HEK293 (cell line): ENCODE measurements at regions not wholly inside any gene's neighbourhood (a gene's known extent, or its start where the extent isn't known, plus 50 kb on each side); places are given as distances from the start of the nearest gene placed in this dataset.

Experiments
- CTCF ChIA-PET: fragments of 350-600 bp; formaldehyde crosslinking; extraction: SDS; loops from one replicate; lab custom pipeline; 2021; ENCODE audit warnings: antibody characterized with exemption; lab: Yijun Ruan, JAX
- POLR2A ChIA-PET: fragments of 300-600 bp; formaldehyde crosslinking; extraction: SDS; loops from one replicate; lab custom pipeline; 2020; ENCODE audit warnings: antibody characterized with exemption, inconsistent platforms; lab: Yijun Ruan, JAX
- H3K27ac ChIP-seq: fragments of 200-500 bp; sonication (Bioruptor generic); 2 replicates; pipeline ENCODE4 v1.5.1; 2014; ENCODE audit warnings: low read depth, low read length, control low read depth, inconsistent platforms; ENCODE audit errors: extremely low read depth
- H3K36me3 ChIP-seq, 2 experiments: fragments of 200-500 bp in 1 of 2; sonication (Bioruptor generic) in 1 of 2; 1 replicate in 1 of 2; 2 replicates in 1 of 2; pipeline ENCODE4 v1.5.1; 2014 to 2017; ENCODE audit warnings: inconsistent platforms in 2 of 2, low read length in 2 of 2; ENCODE audit not compliant: control insufficient read depth in 2 of 2, insufficient read depth in 1 of 2
- H3K4me1 ChIP-seq: fragments of 200-500 bp; sonication (Bioruptor generic); 2 replicates; pipeline ENCODE4 v1.5.1; 2014; ENCODE audit warnings: mild to moderate bottlenecking, low read length, inconsistent platforms; ENCODE audit not compliant: control insufficient read depth, insufficient read depth
- H3K4me3 ChIP-seq: 2 replicates; pipeline ENCODE4 v1.5.1; 2011; ENCODE audit warnings: low read depth, mild to moderate bottlenecking, control low read depth, low read length, moderate library complexity
- H3K9me3 ChIP-seq: fragments of 200-500 bp; sonication (Bioruptor generic); 2 replicates; pipeline ENCODE4 v1.5.1; 2014; ENCODE audit warnings: low read depth, low read length, inconsistent platforms; ENCODE audit not compliant: control insufficient read depth, insufficient read depth
- ATF2 ChIP-seq: fragments of 450-650 bp; formaldehyde crosslinking; IDR thresholded peaks from 2 replicates; pipeline ENCODE4 v1.5.1; 2016; ENCODE audit warnings: missing biosample characterization, missing genetic modification characterization, low read depth
- GFI1B ChIP-seq: fragments of 450-650 bp; formaldehyde crosslinking; IDR thresholded peaks from 2 replicates; pipeline ENCODE4 v1.5.1; 2016; ENCODE audit warnings: missing biosample characterization, missing genetic modification characterization
- KLF16 ChIP-seq: fragments of 450-650 bp; formaldehyde crosslinking; IDR thresholded peaks from 2 replicates; pipeline ENCODE4 v1.5.1; 2017; ENCODE audit warnings: missing biosample characterization, missing genetic modification characterization
- KLF7 ChIP-seq: fragments of 450-650 bp; formaldehyde crosslinking; IDR thresholded peaks from 2 replicates; pipeline ENCODE4 v1.5.1; 2016; ENCODE audit warnings: missing biosample characterization, missing genetic modification characterization, borderline replicate concordance
- KLF9 ChIP-seq: fragments of 450-650 bp; formaldehyde crosslinking; IDR thresholded peaks from 2 replicates; pipeline ENCODE4 v1.5.1; 2016; ENCODE audit warnings: missing biosample characterization, missing genetic modification characterization, low read depth
- ZBTB17 ChIP-seq: fragments of 450-650 bp; formaldehyde crosslinking; IDR thresholded peaks from 2 replicates; pipeline ENCODE4 v1.5.1; 2016; ENCODE audit warnings: missing biosample characterization, missing genetic modification characterization
- ZBTB48 ChIP-seq: fragments of 450-650 bp; formaldehyde crosslinking; IDR thresholded peaks from 2 replicates; pipeline ENCODE4 v1.5.1; 2016; ENCODE audit warnings: missing biosample characterization, missing genetic modification characterization
- ZBTB7A ChIP-seq: fragments of 450-650 bp; formaldehyde crosslinking; IDR thresholded peaks from 2 replicates; pipeline ENCODE4 v1.5.1; 2016; ENCODE audit warnings: low read depth, missing biosample characterization, missing genetic modification characterization
- ZBTB8A ChIP-seq: fragments of 450-650 bp; formaldehyde crosslinking; IDR thresholded peaks from 2 replicates; pipeline ENCODE4 v1.5.1; 2016; ENCODE audit warnings: missing biosample characterization, missing genetic modification characterization
- ZEB2 ChIP-seq: fragments of 450-650 bp; formaldehyde crosslinking; IDR thresholded peaks from 2 replicates; pipeline ENCODE4 v1.5.1; 2016; ENCODE audit warnings: missing biosample characterization, missing genetic modification characterization
- ZNF114 ChIP-seq: fragments of 450-650 bp; formaldehyde crosslinking; IDR thresholded peaks from 2 replicates; pipeline ENCODE4 v1.5.0; 2017; ENCODE audit warnings: missing biosample characterization, missing genetic modification characterization
- ZNF146 ChIP-seq: fragments of 450-650 bp; formaldehyde crosslinking; IDR thresholded peaks from 2 replicates; pipeline ENCODE4 v1.5.1; 2016; ENCODE audit warnings: missing biosample characterization, missing genetic modification characterization
- ZNF16 ChIP-seq: fragments of 450-650 bp; formaldehyde crosslinking; IDR thresholded peaks from 2 replicates; pipeline ENCODE4 v1.5.1; 2016; ENCODE audit warnings: low read depth, missing biosample characterization, missing genetic modification characterization
- ZNF184 ChIP-seq: fragments of 450-650 bp; IDR thresholded peaks from 2 replicates; pipeline ENCODE4 v1.5.1; 2018; ENCODE audit warnings: missing biosample characterization, mild to moderate bottlenecking, missing genetic modification characterization
- ZNF266 ChIP-seq: fragments of 450-650 bp; formaldehyde crosslinking; IDR thresholded peaks from 2 replicates; pipeline ENCODE4 v1.5.1; 2016; ENCODE audit warnings: missing biosample characterization, missing genetic modification characterization, low read depth
- ZNF274 ChIP-seq, 2 experiments: fragments of 200-500 bp in 1 of 2; fragments of 450-650 bp in 1 of 2; sonication (Bioruptor generic) in 1 of 2; formaldehyde crosslinking in 1 of 2; IDR thresholded peaks; 2 replicates each; pipeline versions ENCODE4 v1.5.1 to v1.6.1; 2014 to 2016; ENCODE audit warnings: borderline replicate concordance in 1 of 2, inconsistent platforms in 1 of 2, low read length in 1 of 2, missing biosample characterization in 1 of 2, missing genetic modification characterization in 1 of 2
- ZNF335 ChIP-seq: fragments of 450-650 bp; formaldehyde crosslinking; conservative IDR thresholded peaks from 2 replicates; pipeline ENCODE4 v1.5.1; 2016; ENCODE audit warnings: missing biosample characterization, missing genetic modification characterization
- ZNF354C ChIP-seq: fragments of 450-650 bp; formaldehyde crosslinking; IDR thresholded peaks from 2 replicates; pipeline ENCODE4 v1.5.1; 2016; ENCODE audit warnings: missing biosample characterization, missing genetic modification characterization, low read depth, borderline replicate concordance
- ZNF366 ChIP-seq: fragments of 450-650 bp; formaldehyde crosslinking; conservative IDR thresholded peaks from 2 replicates; pipeline ENCODE4 v1.5.1; 2016; ENCODE audit warnings: missing biosample characterization, missing genetic modification characterization
- ZNF521 ChIP-seq: fragments of 450-650 bp; formaldehyde crosslinking; IDR thresholded peaks from 2 replicates; pipeline ENCODE4 v1.5.1; 2017; ENCODE audit warnings: missing biosample characterization, mild to moderate bottlenecking, missing genetic modification characterization
- ZNF624 ChIP-seq: fragments of 450-650 bp; formaldehyde crosslinking; IDR thresholded peaks from 2 replicates; pipeline ENCODE4 v1.5.1; 2017; ENCODE audit warnings: missing biosample characterization, missing genetic modification characterization
- ZNF658 ChIP-seq: fragments of 450-650 bp; formaldehyde crosslinking; IDR thresholded peaks from 2 replicates; pipeline ENCODE4; 2016; ENCODE audit warnings: missing biosample characterization, missing genetic modification characterization
- ZNF76 ChIP-seq: fragments of 450-650 bp; formaldehyde crosslinking; IDR thresholded peaks from 2 replicates; pipeline ENCODE4; 2016; ENCODE audit warnings: low read depth, missing biosample characterization, missing genetic modification characterization, borderline replicate concordance
- ZSCAN23 ChIP-seq: fragments of 450-650 bp; formaldehyde crosslinking; IDR thresholded peaks from 2 replicates; pipeline ENCODE4 v1.5.1; 2016; ENCODE audit warnings: missing biosample characterization, missing genetic modification characterization

GRCh38 chr13:99750951-99751350 is 220.6 kb downstream of the ZIC5 start:
- CTCF ChIA-PET: no interaction called here
- Histone ChIP-seq H3K9me3 (no peaks in the 10 kb centered on the region), H3K36me3 (no peaks in the 10 kb centered on the region), H3K4me1 (no peaks in the 10 kb centered on the region), H3K4me3 (no peak overlapping the region), H3K27ac (no peak overlapping the region)
- POLR2A ChIA-PET: no interaction called here
- no peak for TF ChIP-seq ZNF16 (tag by site-specific recombination)
- TF ChIP-seq ZNF146 (tag by site-specific recombination): peak; percentile 53; the same call in 1 of the 2 replicates

- H3K4me1 ChIP-seq: no peaks in the 10 kb centered on the region
- H3K4me3 ChIP-seq: no peak overlapping the region
- ChIA-PET CTCF (interaction anchor here (0.6 kb wide), 1 partner anchor 123 kb away, joined by 3 read pairs; no protein-coding TSS in a partner anchor), POLR2A (no interaction called here)
- no peaks in the 10 kb centered on the region for H3K9me3 ChIP-seq
- H3K36me3 ChIP-seq: no peaks in the 10 kb centered on the region
- TF ChIP-seq ZNF658 (no peak), KLF9 (tag by site-specific recombination) (no peak), ZNF366 (no peak), ZNF521 (no peak), GFI1B (tag by site-specific recombination) (no peak), ZEB2 (tag by site-specific recombination) (no peak), ZNF266 (no peak)
- H3K27ac ChIP-seq: no peak overlapping the region
Observed at GRCh38 chr13:99749271-99750019, 222.1 kb downstream of the ZIC5 start.

GRCh38 chr13:99747403-99747710 is 224.2 kb downstream of the ZIC5 start:
- Histone ChIP-seq H3K27ac (no peak overlapping the region), H3K4me1 (no peaks in the 10 kb centered on the region), H3K9me3 (no peaks in the 10 kb centered on the region), H3K36me3 (no peaks in the 10 kb centered on the region), H3K4me3 (no peak overlapping the region)
- TF ChIP-seq KLF16 (tag by site-specific recombination) (no peak), ZNF274 (IDR thresholded peaks at IDR 0.05; ENCODE audit: low read length) (no peak), ZNF274 (tag by site-specific recombination; IDR thresholded peaks at IDR 0.05; ENCODE audit: borderline replicate concordance) (no peak), ZNF624 (tag by site-specific recombination) (no peak), KLF7 (tag by site-specific recombination) (no peak), ZNF354C (tag by site-specific recombination) (no peak)
- POLR2A ChIA-PET: no interaction called here
- CTCF ChIA-PET: no interaction called here

- no peak overlapping the region for H3K4me3 ChIP-seq
- no peaks in the 10 kb centered on the region for H3K36me3 ChIP-seq
- H3K9me3 ChIP-seq: no peaks in the 10 kb centered on the region
- CTCF ChIA-PET: no interaction called here
- POLR2A ChIA-PET: no interaction called here
- no peak overlapping the region for H3K27ac ChIP-seq
- no peaks in the 10 kb centered on the region for H3K4me1 ChIP-seq
- TF ChIP-seq ZNF76 (tag by site-specific recombination) (no peak), KLF9 (tag by site-specific recombination) (no peak), ZBTB7A (tag by site-specific recombination) (no peak), ZNF114 (tag by site-specific recombination) (no peak), ZNF184 (tag by site-specific recombination) (no peak), ZBTB8A (no peak), ZNF335 (tag by site-specific recombination) (no peak), ZBTB17 (tag by site-specific recombination) (no peak), ZBTB48 (no peak), ATF2 (no peak), ZSCAN23 (tag by site-specific recombination) (no peak)
Observed at GRCh38 chr13:99746637-99747402, 224.7 kb downstream of the ZIC5 start.
